ENCODE measurements at regions not wholly inside any gene's neighbourhood (a gene's known extent, or its start where the extent isn't known, plus 50 kb on each side); places are given as distances from the start of the nearest gene placed in this dataset.

GRCh38 chr6:15061180-15061641 is 184.7 kb upstream of the JARID2 start:
- no peaks in the 10 kb centered on the region for H3K27me3 Mint-ChIP-seq (ENCODE audit: low read depth)
- H3K9me3 Mint-ChIP-seq, result no peaks in the 10 kb centered on the region
- H3K27ac Mint-ChIP-seq, result no peak overlapping the region
- H3K36me3 Mint-ChIP-seq (ENCODE audit: low read depth), result no peaks in the 10 kb centered on the region
- peaks cover 8% of the 10 kb centered on the region for H3K4me1 Mint-ChIP-seq (ENCODE audit: low read depth)
- H3K4me3 Mint-ChIP-seq, result no peak overlapping the region
- DNase-seq (ENCODE audit: low spot score), result no peak

- no peak overlapping the region for H3K27ac Mint-ChIP-seq
- DNase-seq (ENCODE audit: low spot score), result no peak
- no peak overlapping the region for H3K4me3 Mint-ChIP-seq
- H3K9me3 Mint-ChIP-seq, result no peaks in the 10 kb centered on the region
- H3K27me3 Mint-ChIP-seq (ENCODE audit: low read depth), result no peaks in the 10 kb centered on the region
- peaks cover 8% of the 10 kb centered on the region for H3K4me1 Mint-ChIP-seq (ENCODE audit: low read depth)
- no peaks in the 10 kb centered on the region for H3K36me3 Mint-ChIP-seq (ENCODE audit: low read depth)
Measured at GRCh38 chr6:15061908-15062515, 183.9 kb upstream of the JARID2 start.

GRCh38 chr6:15062516-15063252 is 183.2 kb upstream of the JARID2 start:
- Mint-ChIP-seq H3K27me3 (ENCODE audit: low read depth) (no peaks in the 10 kb centered on the region), H3K4me3 (no peak overlapping the region), H3K4me1 (ENCODE audit: low read depth) (peaks cover 8% of the 10 kb centered on the region), H3K27ac (no peak overlapping the region), H3K36me3 (ENCODE audit: low read depth) (no peaks in the 10 kb centered on the region), H3K9me3 (no peaks in the 10 kb centered on the region)
- DNase-seq (ENCODE audit: low spot score), result no peak

GRCh38 chr6:15063253-15063853 is 182.5 kb upstream of the JARID2 start:
- no peaks in the 10 kb centered on the region for H3K9me3 Mint-ChIP-seq

GRCh38 chr6:15065261-15065989 is 180.4 kb upstream of the JARID2 start:
- H3K27me3 Mint-ChIP-seq (ENCODE audit: low read depth), result no peaks in the 10 kb centered on the region
- H3K4me3 Mint-ChIP-seq, result no peak overlapping the region
- DNase-seq (ENCODE audit: low spot score), result no peak
- H3K9me3 Mint-ChIP-seq, result no peaks in the 10 kb centered on the region
- no peaks in the 10 kb centered on the region for H3K4me1 Mint-ChIP-seq (ENCODE audit: low read depth)
- H3K36me3 Mint-ChIP-seq (ENCODE audit: low read depth), result no peaks in the 10 kb centered on the region
- no peak overlapping the region for H3K27ac Mint-ChIP-seq

More at GRCh38 chr6:15063253-15063853, 182.5 kb upstream of the JARID2 start:
- Mint-ChIP-seq H3K4me3 (no peak overlapping the region), H3K27me3 (ENCODE audit: low read depth) (no peaks in the 10 kb centered on the region), H3K36me3 (ENCODE audit: low read depth) (no peaks in the 10 kb centered on the region), H3K27ac (no peak overlapping the region), H3K4me1 (ENCODE audit: low read depth) (peaks cover 5% of the 10 kb centered on the region)
- no peak for DNase-seq (ENCODE audit: low spot score)

GRCh38 chr6:15066089-15066758 is 179.6 kb upstream of the JARID2 start:
- no peak overlapping the region for H3K27ac Mint-ChIP-seq
- no peaks in the 10 kb centered on the region for H3K36me3 Mint-ChIP-seq (ENCODE audit: low read depth)
- no peaks in the 10 kb centered on the region for H3K27me3 Mint-ChIP-seq (ENCODE audit: low read depth)
- no peak overlapping the region for H3K4me3 Mint-ChIP-seq
- DNase-seq (ENCODE audit: low spot score), result no peak
- no peaks in the 10 kb centered on the region for H3K4me1 Mint-ChIP-seq (ENCODE audit: low read depth)
- no peaks in the 10 kb centered on the region for H3K9me3 Mint-ChIP-seq

- DNase-seq (ENCODE audit: low spot score), result peak; percentile 24
- Mint-ChIP-seq H3K9me3 (no peaks in the 10 kb centered on the region), H3K4me1 (ENCODE audit: low read depth) (no peaks in the 10 kb centered on the region), H3K27ac (no peak overlapping the region), H3K36me3 (ENCODE audit: low read depth) (no peaks in the 10 kb centered on the region), H3K27me3 (ENCODE audit: low read depth) (no peaks in the 10 kb centered on the region), H3K4me3 (no peak overlapping the region)
Measured at GRCh38 chr6:15073344-15073789, 172.5 kb upstream of the JARID2 start.

- Mint-ChIP-seq H3K4me3 (no peak overlapping the region), H3K36me3 (ENCODE audit: low read depth) (no peaks in the 10 kb centered on the region), H3K9me3 (no peaks in the 10 kb centered on the region), H3K27me3 (ENCODE audit: low read depth) (no peaks in the 10 kb centered on the region), H3K27ac (no peak overlapping the region), H3K4me1 (ENCODE audit: low read depth) (no peaks in the 10 kb centered on the region)
- DNase-seq (ENCODE audit: low spot score), result no peak
Measured at GRCh38 chr6:15073883-15074465, 171.9 kb upstream of the JARID2 start.

GRCh38 chr6:15074806-15075205 is 171.1 kb upstream of the JARID2 start:
- H3K36me3 Mint-ChIP-seq (ENCODE audit: low read depth), result no peaks in the 10 kb centered on the region
- no peak for DNase-seq (ENCODE audit: low spot score)
- no peaks in the 10 kb centered on the region for H3K9me3 Mint-ChIP-seq
- H3K27me3 Mint-ChIP-seq (ENCODE audit: low read depth), result no peaks in the 10 kb centered on the region
- no peak overlapping the region for H3K27ac Mint-ChIP-seq
- H3K4me3 Mint-ChIP-seq, result no peak overlapping the region
- no peaks in the 10 kb centered on the region for H3K4me1 Mint-ChIP-seq (ENCODE audit: low read depth)

- no peak overlapping the region for H3K4me3 Mint-ChIP-seq
- no peak overlapping the region for H3K27ac Mint-ChIP-seq
- H3K9me3 Mint-ChIP-seq, result no peaks in the 10 kb centered on the region
- no peaks in the 10 kb centered on the region for H3K4me1 Mint-ChIP-seq (ENCODE audit: low read depth)
- H3K27me3 Mint-ChIP-seq (ENCODE audit: low read depth), result no peaks in the 10 kb centered on the region
- no peaks in the 10 kb centered on the region for H3K36me3 Mint-ChIP-seq (ENCODE audit: low read depth)
- DNase-seq (ENCODE audit: low spot score), result no peak
Measured at GRCh38 chr6:15076565-15076964, 169.3 kb upstream of the JARID2 start.

- H3K27me3 Mint-ChIP-seq (ENCODE audit: low read depth), result no peaks in the 10 kb centered on the region
- H3K27ac Mint-ChIP-seq, result no peak overlapping the region
- H3K4me1 Mint-ChIP-seq (ENCODE audit: low read depth), result no peaks in the 10 kb centered on the region
- no peaks in the 10 kb centered on the region for H3K9me3 Mint-ChIP-seq
- H3K36me3 Mint-ChIP-seq (ENCODE audit: low read depth), result no peaks in the 10 kb centered on the region
- no peak for DNase-seq (ENCODE audit: low spot score)
- H3K4me3 Mint-ChIP-seq, result no peak overlapping the region
Measured at GRCh38 chr6:15077006-15077405, 168.9 kb upstream of the JARID2 start.

- Mint-ChIP-seq H3K36me3 (ENCODE audit: low read depth) (no peaks in the 10 kb centered on the region), H3K4me3 (no peak overlapping the region), H3K27me3 (ENCODE audit: low read depth) (no peaks in the 10 kb centered on the region), H3K4me1 (ENCODE audit: low read depth) (no peaks in the 10 kb centered on the region), H3K27ac (no peak overlapping the region), H3K9me3 (no peaks in the 10 kb centered on the region)
- DNase-seq (ENCODE audit: low spot score), result no peak
Measured at GRCh38 chr6:15077961-15078360, 167.9 kb upstream of the JARID2 start.

- DNase-seq (ENCODE audit: low spot score), result no peak
- Mint-ChIP-seq H3K27me3 (ENCODE audit: low read depth) (no peaks in the 10 kb centered on the region), H3K4me1 (ENCODE audit: low read depth) (no peaks in the 10 kb centered on the region)
Measured at GRCh38 chr6:15079288-15079817, 166.5 kb upstream of the JARID2 start.

More at GRCh38 chr6:15079288-15079817, 166.5 kb upstream of the JARID2 start:
- no peak overlapping the region for H3K4me3 Mint-ChIP-seq
- H3K27ac Mint-ChIP-seq, result no peak overlapping the region
- H3K9me3 Mint-ChIP-seq, result no peaks in the 10 kb centered on the region
- H3K36me3 Mint-ChIP-seq (ENCODE audit: low read depth), result no peaks in the 10 kb centered on the region

Measured in T-helper 2 cell treated with Interferon-gamma antibody and Interleukin-4, amounts not matched to agents 5 μg/mL and 100 μg/mL, for 36 hours (primary cell).